ENCODE measurements at regions not wholly inside any gene's neighbourhood (a gene's known extent, or its start where the extent isn't known, plus 50 kb on each side); places are given as distances from the start of the nearest gene placed in this dataset.

DNA sequence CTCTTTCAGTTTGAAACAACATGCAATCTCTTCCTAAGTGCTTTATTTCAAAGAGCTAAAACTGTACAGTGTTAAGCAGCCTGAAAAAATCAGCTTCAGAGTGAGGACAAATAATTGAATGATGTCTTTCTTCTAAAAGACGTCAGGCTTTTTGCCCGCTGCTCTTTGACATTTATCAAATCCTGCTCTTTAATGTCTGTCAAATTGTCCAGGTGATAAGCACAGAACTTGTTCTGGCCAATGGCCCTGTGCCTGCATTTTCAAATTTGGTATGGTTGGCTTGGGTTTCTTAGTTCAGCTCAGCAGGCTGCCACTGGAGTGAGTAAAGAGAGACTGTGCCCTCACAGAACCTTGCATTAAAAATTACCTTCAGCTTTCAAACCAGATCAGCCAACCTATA lies 712.9 kb upstream of the LCORL start:
- no peak for ATAC-seq
- WGBS, 2 donors, result 12 to 23% methylated on average over 2 of the region's 2 CpGs
- TF ChIP-seq POLR2A (IDR thresholded peaks at IDR 0.05) (no peak), CTCF (IDR thresholded peaks at IDR 0.05) (no peak)

DNA sequence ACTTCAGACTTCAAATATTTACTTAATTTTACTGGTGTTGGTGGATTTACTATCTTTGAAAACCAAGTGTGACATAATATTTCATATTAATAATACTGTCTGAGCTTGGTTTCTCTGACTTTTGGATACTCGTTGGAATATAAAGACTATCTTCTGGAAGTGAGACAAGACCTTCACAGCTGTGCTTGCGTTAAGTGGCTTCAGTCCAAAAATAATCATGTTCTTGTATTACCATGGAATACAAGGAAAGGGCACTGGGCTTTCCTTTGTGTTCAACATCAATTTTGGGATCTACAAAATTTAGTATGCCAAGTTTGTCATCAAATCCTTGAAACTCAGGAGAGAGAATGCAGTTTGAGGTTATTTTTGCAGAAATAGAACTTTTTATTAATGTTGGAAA lies 712.4 kb upstream of the LCORL start:
- DNase-seq (no peak), ATAC-seq (no peak)
- Histone ChIP-seq H3K4me3 (no peak overlapping the region), H3K27ac (no peak overlapping the region), H3K36me3 (replicated peaks in 1 of 2; ENCODE audit: insufficient read depth in 1 of 2, low read depth in 2 of 2) (no peaks in the 10 kb centered on the region), H3K9me3 (no peaks in the 10 kb centered on the region), H3K27me3 (no peaks in the 10 kb centered on the region), H3K4me1 (no peaks in the 10 kb centered on the region)
- intact Hi-C loops (cut with DNase I), result no loop called here
- no peak for TF ChIP-seq CTCF (IDR thresholded peaks at IDR 0.05)
- no peak for TF ChIP-seq POLR2A (IDR thresholded peaks at IDR 0.05)
- 8 to 25% methylated on average over 2 of the region's 2 CpGs for WGBS, 2 donors

More for the DNA sequence above, 712.9 kb upstream of the LCORL start:
- H3K36me3 ChIP-seq (replicated peaks in 1 of 2; ENCODE audit: insufficient read depth in 1 of 2, low read depth in 2 of 2), result no peaks in the 10 kb centered on the region
- H3K4me1 ChIP-seq, result no peaks in the 10 kb centered on the region
- intact Hi-C loops (cut with DNase I), result no loop called here
- H3K4me3 ChIP-seq, result no peak overlapping the region
- no peaks in the 10 kb centered on the region for H3K9me3 ChIP-seq
- H3K27ac ChIP-seq, result no peak overlapping the region
- no peak for DNase-seq
- no peaks in the 10 kb centered on the region for H3K27me3 ChIP-seq

- Histone ChIP-seq H3K36me3 (replicated peaks in 1 of 2; ENCODE audit: insufficient read depth in 1 of 2, low read depth in 2 of 2) (no peaks in the 10 kb centered on the region), H3K4me3 (no peak overlapping the region), H3K4me1 (no peaks in the 10 kb centered on the region), H3K9me3 (no peaks in the 10 kb centered on the region), H3K27me3 (no peaks in the 10 kb centered on the region), H3K27ac (no peak overlapping the region)
- ATAC-seq, result no peak
- WGBS, 2 donors, result 57 to 69% methylated on average over 1 of the region's 1 CpG
- TF ChIP-seq POLR2A (IDR thresholded peaks at IDR 0.05) (no peak), CTCF (IDR thresholded peaks at IDR 0.05) (no peak)
- intact Hi-C loops (cut with DNase I), result no loop called here
- DNase-seq, result no peak
These were observed 701.2 kb upstream of the LCORL start for GRCh38 chr4:18722748-18723191.

- Histone ChIP-seq H3K4me1 (no peaks in the 10 kb centered on the region), H3K4me3 (no peak overlapping the region), H3K9me3 (no peaks in the 10 kb centered on the region), H3K27ac (no peak overlapping the region), H3K27me3 (no peaks in the 10 kb centered on the region), H3K36me3 (replicated peaks in 1 of 2; ENCODE audit: insufficient read depth in 1 of 2, low read depth in 2 of 2) (no peaks in the 10 kb centered on the region)
- 23 to 32% methylated on average over 10 of the region's 10 CpGs for WGBS, 2 donors
- intact Hi-C loops (cut with DNase I), result no loop called here
- DNase-seq (no peak), ATAC-seq (no peak)
- TF ChIP-seq POLR2A (IDR thresholded peaks at IDR 0.05) (no peak), CTCF (IDR thresholded peaks at IDR 0.05) (no peak)
These were observed 676.7 kb upstream of the LCORL start for GRCh38 chr4:18698119-18698883.
